Ovary (tissue), 7 donors: ENCODE measurements at regions not wholly inside any gene's neighbourhood (a gene's known extent, or its start where the extent isn't known, plus 50 kb on each side); places are given as distances from the start of the nearest gene placed in this dataset.

Source experiments
- DNase-seq, 5 donors: peaks; one replicate each; pipeline ENCODE4 v3.0.0-alpha.2; 2019 to 2020
- H3K27ac ChIP-seq, 2 donors: fragments of 200-600 bp; one replicate each; pipeline versions ENCODE4 v1.5.1 to v1.8.0; 2019 to 2022
- H3K27me3 ChIP-seq: fragments of 200-600 bp; one replicate; pipeline ENCODE4 v1.8.0; 2022
- H3K36me3 ChIP-seq: fragments of 200-600 bp; sonication (generic); one replicate; pipeline ENCODE4 v1.5.1; 2019
- H3K4me1 ChIP-seq: one replicate; pipeline ENCODE4 v1.8.1; 2013; ENCODE audit warnings: mild to moderate bottlenecking, moderate library complexity; ENCODE audit not compliant: insufficient read depth
- H3K4me3 ChIP-seq: fragments of 200-600 bp; sonication (generic); one replicate; pipeline ENCODE4 v1.5.1; 2017
- H3K9me3 ChIP-seq, 2 donors: fragments of 200-600 bp in 1 of 2; sonication (generic) in 1 of 2; one replicate each; pipeline versions ENCODE4 v1.5.1 to v1.8.1; 2013 to 2019; ENCODE audit warnings: mild to moderate bottlenecking in 1 of 2, moderate library complexity in 1 of 2
- EP300 ChIP-seq: sonication (generic); formaldehyde crosslinking; IDR thresholded peaks from one replicate; pipeline ENCODE4 v1.6.1; 2017; ENCODE audit warnings: antibody characterized with exemption
- POLR2A ChIP-seq: fragments of 450-650 bp; IDR thresholded peaks from one replicate; pipeline ENCODE4 v1.6.1; 2017; ENCODE audit warnings: antibody characterized with exemption, mild to moderate bottlenecking, moderate library complexity
- WGBS, 3 donors: extraction: QIAGEN DNeasy Blood & Tissue Kit in 1 of 3; methylation state at CpG; one replicate each; pipeline versions ENCODE4 v1.1.5 to v1.1.7; 2013 to 2017; 5-methylcytosine and 5-hydroxymethylcytosine counted together
- intact Hi-C, 4 donors: fragments of 100-400 bp; cut with DNase I; formaldehyde crosslinking; loops; one replicate each; pipeline versions ENCODE4 v1.11.0 to v1.15.1; 2022 to 2023
- TF ChIP-seq, protein P1 (sequence below), 3 donors: fragments of 450-650 bp in 2 of 3; fragments of 200-600 bp in 1 of 3; IDR thresholded peaks; one replicate each; pipeline versions ENCODE4 v1.5.1 to v1.8.0; 2016 to 2022; ENCODE audit warnings: antibody characterized with exemption in 3 of 3, mild to moderate bottlenecking in 1 of 3
- donor health status: DM: no; HTN: no; CAD: no; lungs with moderate emphysema.
- donor health status: DM: no; HTN: no; CAD: no.
- donor health status: Bipolar disorder and iron deficiency.
- donor health status: DM: no; HTN: no; CAD: no.
- donor health status: DM: yes; HTN: yes; CAD: no.

DNA sequence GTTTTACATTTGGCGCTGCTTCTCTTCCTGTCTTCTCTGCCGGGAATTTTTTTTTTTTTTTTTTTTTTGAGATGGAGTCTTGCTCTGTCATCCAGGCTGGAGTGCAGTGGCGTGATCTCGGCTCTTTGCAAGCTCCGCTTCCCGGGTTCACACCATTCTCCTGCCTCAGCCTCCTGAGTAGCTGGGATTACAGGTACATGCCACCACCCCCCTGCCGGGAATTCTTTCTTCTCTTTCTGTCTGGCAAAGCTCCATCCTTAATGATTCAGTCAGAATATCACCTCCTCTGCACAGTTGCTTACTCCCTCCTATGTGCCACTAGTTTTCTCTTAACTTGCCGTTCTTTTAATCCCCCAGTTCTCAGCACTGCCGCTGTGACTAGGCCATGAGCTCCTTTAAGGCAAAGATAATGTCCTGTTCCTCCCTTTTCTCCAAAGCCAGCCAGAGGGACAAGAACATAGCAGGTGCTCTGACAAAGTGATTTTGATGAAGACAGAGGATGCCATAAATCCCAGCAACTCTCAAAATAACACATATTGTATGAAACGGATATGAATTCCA, 112.1 kb upstream of the LRATD1 start:
- 72 to 85% (median 84%) methylated on average over 10 of the region's 10 CpGs for WGBS, 3 donors
- intact Hi-C loops = no loop called here
- Histone ChIP-seq H3K36me3 (no peaks in the 10 kb centered on the region), H3K9me3 (no peaks in the 10 kb centered on the region), H3K27ac (no peak overlapping the region), H3K27me3 (no peaks in the 10 kb centered on the region), H3K4me1 (no peaks in the 10 kb centered on the region), H3K4me3 (no peak overlapping the region)
- TF ChIP-seq, protein P1, sequence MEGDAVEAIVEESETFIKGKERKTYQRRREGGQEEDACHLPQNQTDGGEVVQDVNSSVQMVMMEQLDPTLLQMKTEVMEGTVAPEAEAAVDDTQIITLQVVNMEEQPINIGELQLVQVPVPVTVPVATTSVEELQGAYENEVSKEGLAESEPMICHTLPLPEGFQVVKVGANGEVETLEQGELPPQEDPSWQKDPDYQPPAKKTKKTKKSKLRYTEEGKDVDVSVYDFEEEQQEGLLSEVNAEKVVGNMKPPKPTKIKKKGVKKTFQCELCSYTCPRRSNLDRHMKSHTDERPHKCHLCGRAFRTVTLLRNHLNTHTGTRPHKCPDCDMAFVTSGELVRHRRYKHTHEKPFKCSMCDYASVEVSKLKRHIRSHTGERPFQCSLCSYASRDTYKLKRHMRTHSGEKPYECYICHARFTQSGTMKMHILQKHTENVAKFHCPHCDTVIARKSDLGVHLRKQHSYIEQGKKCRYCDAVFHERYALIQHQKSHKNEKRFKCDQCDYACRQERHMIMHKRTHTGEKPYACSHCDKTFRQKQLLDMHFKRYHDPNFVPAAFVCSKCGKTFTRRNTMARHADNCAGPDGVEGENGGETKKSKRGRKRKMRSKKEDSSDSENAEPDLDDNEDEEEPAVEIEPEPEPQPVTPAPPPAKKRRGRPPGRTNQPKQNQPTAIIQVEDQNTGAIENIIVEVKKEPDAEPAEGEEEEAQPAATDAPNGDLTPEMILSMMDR (IDR thresholded peaks at IDR 0.05) = no peak
- TF ChIP-seq POLR2A = no peak
- no peak for TF ChIP-seq EP300
- DNase-seq = no peak

GRCh38 chr2:14524041-14524802, 108.3 kb upstream of the LRATD1 start:
- no peak for DNase-seq
- no peak for TF ChIP-seq EP300
- no peak for TF ChIP-seq POLR2A
- TF ChIP-seq, protein P1 (IDR thresholded peaks at IDR 0.05) = no peak
- WGBS, 3 donors = 83 to 93% (median 90%) methylated on average over 7 of the region's 7 CpGs
- no peaks in the 10 kb centered on the region for H3K27me3 ChIP-seq
- no peak overlapping the region for H3K4me3 ChIP-seq
- no peak overlapping the region for H3K27ac ChIP-seq
- no peaks in the 10 kb centered on the region for H3K9me3 ChIP-seq
- H3K36me3 ChIP-seq = no peaks in the 10 kb centered on the region
- no peaks in the 10 kb centered on the region for H3K4me1 ChIP-seq
- intact Hi-C loops = no loop called here

- no peak overlapping the region for H3K27ac ChIP-seq
- H3K27me3 ChIP-seq = no peaks in the 10 kb centered on the region
- no peaks in the 10 kb centered on the region for H3K36me3 ChIP-seq
- H3K9me3 ChIP-seq = no peaks in the 10 kb centered on the region
- no peak overlapping the region for H3K4me3 ChIP-seq
- no peak for DNase-seq
- intact Hi-C loops = no loop called here
- H3K4me1 ChIP-seq = no peaks in the 10 kb centered on the region
- TF ChIP-seq POLR2A = no peak
- TF ChIP-seq, protein P1 (IDR thresholded peaks at IDR 0.05) = no peak
- TF ChIP-seq EP300 = no peak
These were observed 107.8 kb upstream of the LRATD1 start for GRCh38 chr2:14524803-14525080.

DNA sequence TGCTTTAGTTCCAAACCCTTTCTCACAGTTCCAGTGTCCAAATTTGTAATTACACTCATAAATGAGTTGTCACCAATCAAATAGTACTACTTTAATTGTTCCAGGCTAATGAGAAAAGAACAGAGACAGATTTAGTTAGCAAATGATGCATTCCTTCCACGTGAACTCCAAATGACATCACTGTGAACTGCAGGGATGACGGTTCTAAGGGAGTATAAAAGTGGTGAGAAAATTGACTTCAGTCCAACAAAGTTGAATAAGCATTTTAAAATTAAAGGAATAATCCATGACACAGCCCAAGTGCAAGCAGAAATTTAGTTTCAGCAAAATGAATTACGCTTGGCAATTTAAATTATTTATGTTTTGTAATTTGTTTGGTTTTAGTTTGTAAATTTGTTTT, 102.0 kb upstream of the LRATD1 start:
- H3K4me1 ChIP-seq = no peaks in the 10 kb centered on the region
- WGBS, 3 donors = 36 to 44% (median 40%) methylated on average over 3 of the region's 3 CpGs
- no peaks in the 10 kb centered on the region for H3K36me3 ChIP-seq

More for the DNA sequence above, 102.0 kb upstream of the LRATD1 start:
- Histone ChIP-seq H3K27me3 (no peaks in the 10 kb centered on the region), H3K27ac (no peak overlapping the region), H3K9me3 (no peaks in the 10 kb centered on the region), H3K4me3 (no peak overlapping the region)
- TF ChIP-seq EP300 (no peak), POLR2A (no peak)
- TF ChIP-seq, protein P1 (IDR thresholded peaks at IDR 0.05) = no peak
- intact Hi-C loops = no loop called here
- no peak for DNase-seq
